ENCODE measurements at regions not wholly inside any gene's neighbourhood (a gene's known extent, or its start where the extent isn't known, plus 50 kb on each side); places are given as distances from the start of the nearest gene placed in this dataset.

GRCh38 chr4:85018983-85019382, 52.5 kb upstream of the WDFY3 start:
- DNase-seq: no peak
- H3K79me2 ChIP-seq (ENCODE audit: insufficient read depth): no peaks in the 10 kb centered on the region
- WGBS, 2 experiments (ENCODE audit: low coverage in 1 of 2, low lambda C conversion rate in 2 of 2, missing lambda C conversion rate in 2 of 2): 87 to 88% methylated on average over 7 of the region's 7 CpGs
- H3K4me3 ChIP-seq: no peak overlapping the region
- no peak overlapping the region for H3K9ac ChIP-seq
- no peak overlapping the region for H3K27ac ChIP-seq
- no peaks in the 10 kb centered on the region for H3K9me2 ChIP-seq (ENCODE audit: insufficient read depth)
- H3F3A ChIP-seq (ENCODE audit: insufficient read depth): no peaks in the 10 kb centered on the region
- H4K20me1 ChIP-seq (ENCODE audit: insufficient read depth): no peaks in the 10 kb centered on the region
- no peaks in the 10 kb centered on the region for H3K36me3 ChIP-seq (ENCODE audit: low read depth)
- H3K4me2 ChIP-seq (ENCODE audit: unreplicated experiment): no peak overlapping the region
- H3K9me3 ChIP-seq (ENCODE audit: low read depth): no peaks in the 10 kb centered on the region
- TF ChIP-seq EZH2 (IDR thresholded peaks at IDR 0.05; ENCODE audit: insufficient read depth, poor library complexity, severe bottlenecking) (no peak), EZH2phosphoT487 (IDR thresholded peaks at IDR 0.05; ENCODE audit: insufficient read depth, low read depth) (no peak)
- no peaks in the 10 kb centered on the region for H3K27me3 ChIP-seq (replicated peaks; ENCODE audit: insufficient read depth)
- H2AFZ ChIP-seq: no peak overlapping the region
- H3K4me1 ChIP-seq (ENCODE audit: insufficient read depth): no peaks in the 10 kb centered on the region
- in situ Hi-C loops (cut with MboI): no loop called here

GRCh38 chr4:85019411-85019810, 52.9 kb upstream of the WDFY3 start:
- H3K36me3 ChIP-seq (ENCODE audit: low read depth): no peaks in the 10 kb centered on the region
- 35 to 48% methylated on average over 2 of the region's 2 CpGs for WGBS, 2 experiments (ENCODE audit: low coverage in 1 of 2, low lambda C conversion rate in 2 of 2, missing lambda C conversion rate in 2 of 2)
- H3K79me2 ChIP-seq (ENCODE audit: insufficient read depth): no peaks in the 10 kb centered on the region
- H4K20me1 ChIP-seq (ENCODE audit: insufficient read depth): no peaks in the 10 kb centered on the region
- H3K9me3 ChIP-seq (ENCODE audit: low read depth): no peaks in the 10 kb centered on the region
- no peak for DNase-seq
- no peak overlapping the region for H3K9ac ChIP-seq
- H3K9me2 ChIP-seq (ENCODE audit: insufficient read depth): no peaks in the 10 kb centered on the region
- H3F3A ChIP-seq (ENCODE audit: insufficient read depth): no peaks in the 10 kb centered on the region
- H2AFZ ChIP-seq: no peak overlapping the region
- H3K27ac ChIP-seq: no peak overlapping the region
- in situ Hi-C loops (cut with MboI): no loop called here
- no peak overlapping the region for H3K4me2 ChIP-seq (ENCODE audit: unreplicated experiment)
- H3K27me3 ChIP-seq (replicated peaks; ENCODE audit: insufficient read depth): no peaks in the 10 kb centered on the region
- no peaks in the 10 kb centered on the region for H3K4me1 ChIP-seq (ENCODE audit: insufficient read depth)
- no peak for TF ChIP-seq EZH2 (IDR thresholded peaks at IDR 0.05; ENCODE audit: insufficient read depth, poor library complexity, severe bottlenecking)
- TF ChIP-seq EZH2phosphoT487 (IDR thresholded peaks at IDR 0.05; ENCODE audit: insufficient read depth, low read depth): no peak
- H3K4me3 ChIP-seq: no peak overlapping the region

- H4K20me1 ChIP-seq (ENCODE audit: insufficient read depth): no peaks in the 10 kb centered on the region
- H3K9ac ChIP-seq: no peak overlapping the region
- H3K9me2 ChIP-seq (ENCODE audit: insufficient read depth): no peaks in the 10 kb centered on the region
- H3K27ac ChIP-seq: no peak overlapping the region
- no peaks in the 10 kb centered on the region for H3K4me1 ChIP-seq (ENCODE audit: insufficient read depth)
- DNase-seq: no peak
- H3K79me2 ChIP-seq (ENCODE audit: insufficient read depth): no peaks in the 10 kb centered on the region
- no peaks in the 10 kb centered on the region for H3K27me3 ChIP-seq (replicated peaks; ENCODE audit: insufficient read depth)
- no peak overlapping the region for H2AFZ ChIP-seq
- H3K9me3 ChIP-seq (ENCODE audit: low read depth): no peaks in the 10 kb centered on the region
- H3K4me3 ChIP-seq: no peak overlapping the region
- in situ Hi-C loops (cut with MboI): no loop called here
- WGBS, 2 experiments (ENCODE audit: low coverage in 1 of 2, low lambda C conversion rate in 2 of 2, missing lambda C conversion rate in 2 of 2): 62 to 75% methylated on average over 6 of the region's 6 CpGs
- no peaks in the 10 kb centered on the region for H3F3A ChIP-seq (ENCODE audit: insufficient read depth)
- no peaks in the 10 kb centered on the region for H3K36me3 ChIP-seq (ENCODE audit: low read depth)
- TF ChIP-seq EZH2 (IDR thresholded peaks at IDR 0.05; ENCODE audit: insufficient read depth, poor library complexity, severe bottlenecking): no peak
- TF ChIP-seq EZH2phosphoT487 (IDR thresholded peaks at IDR 0.05; ENCODE audit: insufficient read depth, low read depth): no peak
- no peak overlapping the region for H3K4me2 ChIP-seq (ENCODE audit: unreplicated experiment)
Measured at GRCh38 chr4:85024671-85025070, 58.2 kb upstream of the WDFY3 start.

- DNase-seq: peak; percentile 59
- no peaks in the 10 kb centered on the region for H3K4me1 ChIP-seq (ENCODE audit: insufficient read depth)
- TF ChIP-seq EZH2 (IDR thresholded peaks at IDR 0.05; ENCODE audit: insufficient read depth, poor library complexity, severe bottlenecking): no peak
- no peak for TF ChIP-seq EZH2phosphoT487 (IDR thresholded peaks at IDR 0.05; ENCODE audit: insufficient read depth, low read depth)
Measured at GRCh38 chr4:85028910-85029309, 62.4 kb upstream of the WDFY3 start.

GRCh38 chr4:85029453-85029852, 63.0 kb upstream of the WDFY3 start:
- Histone ChIP-seq H3K4me3 (no peak overlapping the region), H3K27ac (no peak overlapping the region), H3K9ac (no peak overlapping the region), H3K36me3 (ENCODE audit: low read depth) (no peaks in the 10 kb centered on the region), H3K9me3 (ENCODE audit: low read depth) (no peaks in the 10 kb centered on the region), H3K27me3 (replicated peaks; ENCODE audit: insufficient read depth) (no peaks in the 10 kb centered on the region), H2AFZ (no peak overlapping the region), H3K9me2 (ENCODE audit: insufficient read depth) (no peaks in the 10 kb centered on the region), H3K79me2 (ENCODE audit: insufficient read depth) (no peaks in the 10 kb centered on the region), H3K4me2 (ENCODE audit: unreplicated experiment) (no peak overlapping the region), H4K20me1 (ENCODE audit: insufficient read depth) (no peaks in the 10 kb centered on the region), H3F3A (ENCODE audit: insufficient read depth) (no peaks in the 10 kb centered on the region), H3K4me1 (ENCODE audit: insufficient read depth) (no peaks in the 10 kb centered on the region)
- in situ Hi-C loops (cut with MboI): no loop called here
- DNase-seq: no peak
- TF ChIP-seq EZH2 (IDR thresholded peaks at IDR 0.05; ENCODE audit: insufficient read depth, poor library complexity, severe bottlenecking) (no peak), EZH2phosphoT487 (IDR thresholded peaks at IDR 0.05; ENCODE audit: insufficient read depth, low read depth) (no peak)
- 70 to 77% methylated on average over 4 of the region's 4 CpGs for WGBS, 2 experiments (ENCODE audit: low coverage in 1 of 2, low lambda C conversion rate in 2 of 2, missing lambda C conversion rate in 2 of 2)

More at GRCh38 chr4:85028910-85029309, 62.4 kb upstream of the WDFY3 start:
- Histone ChIP-seq H3K36me3 (ENCODE audit: low read depth) (no peaks in the 10 kb centered on the region), H4K20me1 (ENCODE audit: insufficient read depth) (no peaks in the 10 kb centered on the region), H3K9ac (no peak overlapping the region), H3K9me3 (ENCODE audit: low read depth) (no peaks in the 10 kb centered on the region), H3K79me2 (ENCODE audit: insufficient read depth) (no peaks in the 10 kb centered on the region), H3F3A (ENCODE audit: insufficient read depth) (no peaks in the 10 kb centered on the region), H3K27me3 (replicated peaks; ENCODE audit: insufficient read depth) (no peaks in the 10 kb centered on the region), H2AFZ (no peak overlapping the region), H3K9me2 (ENCODE audit: insufficient read depth) (no peaks in the 10 kb centered on the region), H3K27ac (no peak overlapping the region), H3K4me3 (no peak overlapping the region), H3K4me2 (ENCODE audit: unreplicated experiment) (no peak overlapping the region)
- in situ Hi-C loops (cut with MboI): no loop called here
- 80 to 82% methylated on average over 4 of the region's 4 CpGs for WGBS, 2 experiments (ENCODE audit: low coverage in 1 of 2, low lambda C conversion rate in 2 of 2, missing lambda C conversion rate in 2 of 2)
